Activated CD4-positive, alpha-beta T cell treated with anti-CD3 and anti-CD28 coated beads for 4 hours (primary cell): ENCODE measurements at regions not wholly inside any gene's neighbourhood (a gene's known extent, or its start where the extent isn't known, plus 50 kb on each side); places are given as distances from the start of the nearest gene placed in this dataset.

Experiments used
- DNase-seq, 2 donors: peaks; one replicate each; pipeline ENCODE4 v3.0.0-alpha.2; 2020

DNA sequence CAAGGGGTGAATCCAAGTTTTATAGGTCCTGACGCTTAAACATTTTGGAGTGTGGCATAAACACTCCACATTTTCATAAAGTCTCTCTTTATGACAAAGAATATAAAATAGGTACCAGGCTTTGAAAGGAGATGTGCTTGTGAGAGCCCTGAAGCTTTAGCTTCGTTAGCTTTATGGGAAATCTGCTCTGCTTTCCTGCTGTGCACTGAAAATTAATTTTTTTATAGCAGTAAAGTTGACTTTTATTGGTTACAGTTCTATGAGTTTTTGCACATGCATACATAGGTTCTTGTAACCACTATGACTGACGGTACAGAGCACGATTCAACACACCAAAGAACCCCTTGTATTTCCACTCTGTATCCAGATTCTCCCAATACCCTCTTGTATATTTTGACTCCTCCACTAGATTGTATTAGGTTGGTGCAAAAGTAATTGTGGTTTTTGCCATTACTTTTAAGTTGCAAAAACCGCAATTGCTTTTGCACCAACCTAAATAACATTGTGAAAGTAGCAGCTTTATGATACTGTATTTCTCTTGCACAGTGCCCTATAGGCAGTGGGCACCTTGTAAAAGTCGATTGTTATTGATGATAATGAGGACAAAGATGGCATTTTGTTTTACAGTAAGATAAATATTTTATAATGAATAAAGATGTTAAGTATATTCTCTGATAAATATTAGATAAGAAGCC lies 145.2 kb upstream of the AKIRIN2 start:
- no peak for DNase-seq

DNA sequence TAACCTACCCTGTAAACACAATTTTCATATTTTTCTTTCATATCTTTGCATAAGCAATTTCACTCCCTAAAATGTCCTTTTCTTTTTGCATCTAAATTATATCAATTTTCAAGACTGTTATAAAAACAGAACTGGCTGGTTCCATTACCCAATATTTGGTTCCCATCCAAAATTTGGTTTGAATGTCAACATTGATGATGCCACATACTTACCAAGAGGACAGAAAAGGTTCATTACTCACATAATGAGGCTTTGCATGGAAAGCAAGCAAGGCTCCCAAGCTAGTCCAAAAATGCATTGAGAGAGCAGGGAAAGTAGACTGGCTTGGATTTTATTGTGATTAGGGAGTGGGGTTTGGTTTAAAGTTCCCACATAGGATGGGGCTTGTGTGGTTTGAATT lies 144.4 kb upstream of the AKIRIN2 start:
- no peak for DNase-seq

DNA sequence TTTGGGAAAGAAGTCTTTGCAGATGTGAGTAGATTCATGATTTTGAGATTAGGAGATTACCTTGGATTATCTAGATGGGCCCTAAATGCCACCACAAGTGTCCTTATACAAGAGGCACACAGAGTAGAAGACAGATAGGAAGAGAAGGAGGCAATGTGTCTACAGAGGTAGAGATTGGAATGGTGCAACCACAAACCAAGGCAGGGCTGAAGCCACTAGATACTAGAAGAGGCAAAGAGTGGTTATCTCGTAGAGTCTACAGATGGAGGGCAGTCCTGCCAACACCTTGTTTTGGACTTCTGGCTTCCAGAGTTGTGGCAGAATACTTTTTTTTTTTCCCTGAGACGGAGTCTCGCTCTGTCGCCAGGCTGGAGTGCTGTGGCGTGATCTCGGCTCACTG lies 138.3 kb upstream of the AKIRIN2 start:
- no peak for DNase-seq

DNA sequence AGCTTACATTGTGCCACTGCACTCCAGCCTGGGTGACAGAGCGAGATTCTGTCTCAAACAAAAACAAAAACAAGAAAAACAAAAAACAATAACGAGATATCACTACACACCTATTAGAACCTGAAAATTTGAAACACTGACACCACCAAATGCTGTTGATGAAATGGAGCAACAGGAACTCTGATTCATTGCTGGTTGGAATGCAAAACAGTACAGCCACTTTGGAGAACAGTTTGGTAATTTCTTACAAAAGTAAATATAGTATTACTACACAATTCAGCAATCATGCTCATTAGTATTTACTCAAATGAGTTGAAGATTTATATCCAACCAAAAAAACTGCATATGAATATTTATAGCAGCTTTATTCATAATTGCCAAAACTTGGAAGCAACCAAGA lies 135.8 kb upstream of the AKIRIN2 start:
- no peak for DNase-seq

DNA sequence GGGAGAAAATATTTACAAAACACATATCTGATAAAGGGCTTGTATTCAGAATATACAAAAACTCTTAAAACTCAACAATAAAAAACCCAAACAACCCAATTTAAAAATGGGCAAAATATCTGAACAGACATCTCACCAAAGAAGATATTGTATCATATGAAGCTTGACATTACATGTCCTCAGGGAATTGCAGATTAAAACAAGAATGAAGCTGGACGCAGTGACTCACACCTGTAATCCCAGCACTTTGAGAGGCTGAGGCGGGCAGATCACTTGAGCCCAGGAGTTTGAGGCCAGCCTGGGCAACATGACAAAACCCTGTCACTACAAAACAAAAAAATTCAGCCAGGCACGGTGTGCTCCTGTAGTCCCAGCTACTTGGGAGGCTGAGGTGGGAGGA lies 135.4 kb upstream of the AKIRIN2 start:
- no peak for DNase-seq

DNA sequence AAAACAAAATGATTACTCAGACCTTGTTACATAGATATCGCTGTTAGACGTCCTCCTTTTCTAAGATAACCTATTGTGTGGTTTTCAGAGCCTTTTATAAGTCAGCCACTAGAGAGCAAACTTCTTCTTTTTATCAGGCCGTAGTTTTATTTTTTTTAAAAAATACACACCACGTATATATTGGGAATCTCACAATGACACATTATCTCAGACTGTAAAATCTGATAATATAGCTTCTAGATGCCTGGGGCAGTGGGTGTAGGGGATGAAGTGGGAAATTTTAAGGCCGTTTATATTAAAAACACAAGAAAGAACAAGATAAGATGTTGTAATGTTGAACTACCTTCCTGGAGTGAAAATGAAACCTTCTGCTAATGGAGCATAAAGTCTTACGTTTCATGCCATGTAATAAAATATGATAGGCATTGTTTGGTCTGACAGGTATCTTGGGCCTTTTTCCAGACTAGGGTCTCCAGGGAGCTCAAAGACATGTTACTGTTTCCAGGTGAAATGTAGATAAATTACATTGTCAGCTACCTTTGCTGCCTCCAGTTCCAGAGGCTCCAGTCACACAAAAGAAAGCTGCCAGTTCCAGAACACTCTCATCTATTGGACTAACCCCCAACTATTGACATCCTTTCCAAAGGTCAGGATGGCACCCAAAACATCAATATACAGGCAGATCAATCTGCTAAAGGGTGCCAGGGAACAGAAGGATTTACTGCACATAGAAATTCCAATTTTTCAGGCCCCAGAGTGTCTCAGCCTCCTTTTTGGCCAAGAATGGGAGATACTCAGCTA lies 130.2 kb upstream of the AKIRIN2 start:
- DNase-seq: no peak

DNA sequence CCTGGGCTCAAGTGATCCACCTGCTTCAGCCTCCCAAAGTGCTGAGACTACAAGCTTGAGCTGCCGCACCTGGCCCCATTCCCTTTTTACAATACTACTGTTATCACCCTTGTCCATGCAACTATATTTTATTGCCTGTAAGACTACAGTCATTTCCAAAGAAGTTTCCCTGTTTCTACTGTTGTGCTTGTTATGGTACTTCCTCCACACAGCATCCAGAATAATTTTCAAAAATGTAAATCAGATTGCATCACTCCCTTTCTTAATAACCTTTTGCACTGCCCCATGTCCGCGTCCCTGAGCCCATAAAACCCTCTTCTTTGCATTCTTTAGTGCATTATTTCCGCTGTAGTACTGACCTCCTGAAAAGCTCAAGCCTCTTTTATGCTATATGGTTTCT lies 128.9 kb upstream of the AKIRIN2 start:
- no peak for DNase-seq

DNA sequence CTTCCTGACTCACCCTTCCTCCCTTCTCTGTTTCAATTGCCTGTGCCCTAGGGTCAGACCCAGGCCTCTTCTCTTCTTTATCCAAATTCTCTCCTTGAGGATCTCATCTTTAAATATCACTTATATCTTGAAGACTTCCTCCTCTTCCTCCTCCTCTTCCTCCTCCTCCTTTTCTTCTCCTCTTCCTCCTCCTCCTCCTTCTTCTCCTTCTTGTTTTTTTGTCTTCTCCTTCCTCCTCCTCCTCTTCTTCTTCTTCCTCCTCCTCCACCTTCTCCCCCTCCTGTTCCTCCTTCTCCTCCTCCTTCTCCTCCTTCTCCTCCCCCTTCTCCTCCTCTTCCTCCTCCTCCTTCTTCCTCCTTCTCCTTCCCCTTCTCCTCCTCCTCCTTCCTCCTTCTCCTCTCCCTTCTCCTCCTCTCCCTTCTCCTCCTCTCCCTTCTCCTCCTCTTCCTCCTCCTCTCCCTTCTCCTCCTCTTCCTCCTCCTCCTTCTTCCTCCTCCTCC lies 127.6 kb upstream of the AKIRIN2 start:
- no peak for DNase-seq

DNA sequence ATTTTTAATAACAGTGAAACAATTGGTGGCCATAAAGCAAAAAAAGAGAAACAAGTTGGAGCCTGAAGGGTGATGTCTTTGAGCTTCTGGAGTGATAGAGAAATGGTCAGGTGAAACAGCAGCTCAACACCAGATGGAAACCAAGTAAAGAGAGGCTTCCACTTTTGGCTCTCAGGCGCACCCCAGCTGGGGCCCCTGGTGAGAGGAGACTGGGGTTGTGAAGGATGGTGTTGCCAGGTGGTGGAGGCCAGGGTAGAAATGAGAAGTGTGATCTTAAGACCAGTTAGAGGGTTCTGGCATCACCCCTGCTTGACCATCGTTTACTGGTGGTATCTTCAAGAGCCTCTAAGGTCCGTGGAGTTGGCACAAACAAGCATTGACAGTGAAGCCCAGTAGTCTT lies 126.0 kb upstream of the AKIRIN2 start:
- DNase-seq: no peak

DNA sequence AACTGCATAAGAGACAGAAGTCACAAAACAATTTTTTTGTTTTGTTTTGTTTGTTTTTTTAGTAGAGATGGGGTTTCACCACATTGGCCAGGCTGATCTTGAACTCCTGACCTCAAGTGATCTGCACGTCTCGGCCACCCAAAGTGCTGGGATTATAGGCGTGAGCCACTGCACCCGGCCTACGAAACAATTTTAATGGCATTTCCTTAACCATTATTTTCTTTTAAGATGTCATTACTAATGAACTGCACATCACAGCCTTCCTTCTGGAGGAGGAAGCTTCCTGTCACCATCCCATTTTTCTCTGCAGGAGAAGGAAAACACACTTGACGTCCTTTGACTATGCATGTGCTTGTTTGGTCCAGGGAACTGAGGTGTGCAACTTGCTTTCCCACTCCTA lies 125.3 kb upstream of the AKIRIN2 start:
- DNase-seq: no peak

DNA sequence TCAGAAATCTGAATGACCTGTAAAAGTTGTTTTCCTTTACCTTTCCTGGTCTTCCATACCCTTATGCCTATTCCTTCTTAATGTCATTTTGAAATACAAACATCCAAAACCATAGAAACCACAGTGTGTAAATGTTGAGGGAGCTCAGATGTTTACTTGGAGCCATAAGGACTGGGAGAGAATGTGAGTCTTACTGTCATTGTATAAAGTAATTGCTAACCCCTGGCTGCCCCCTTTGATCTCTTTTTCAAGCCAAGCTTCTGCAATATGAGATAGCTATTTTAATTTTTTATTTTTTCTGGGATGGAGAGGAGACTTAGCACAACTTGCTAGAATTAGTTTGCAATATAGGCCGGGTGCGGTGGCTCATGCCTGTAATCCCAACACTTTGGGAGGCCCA lies 124.4 kb upstream of the AKIRIN2 start:
- DNase-seq: no peak

DNA sequence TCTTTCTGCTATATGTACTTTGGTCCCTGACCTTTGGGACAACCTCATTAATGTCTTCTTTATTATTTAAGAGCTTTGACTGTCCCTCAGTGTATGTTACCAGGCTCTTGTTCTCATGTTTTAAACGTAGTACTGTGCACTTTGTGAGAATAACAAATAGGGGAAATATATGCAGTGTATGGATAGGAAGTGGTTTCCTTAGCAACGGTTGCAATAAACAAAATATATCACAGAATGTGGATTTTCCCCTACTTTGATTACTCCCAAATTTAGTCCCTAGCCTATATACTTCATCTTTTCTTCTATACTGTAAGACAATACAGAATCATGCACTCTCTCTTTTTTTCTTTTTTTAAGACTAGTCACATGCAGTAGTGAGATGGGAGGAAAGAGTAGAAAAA lies 123.8 kb upstream of the AKIRIN2 start:
- DNase-seq: no peak

DNA sequence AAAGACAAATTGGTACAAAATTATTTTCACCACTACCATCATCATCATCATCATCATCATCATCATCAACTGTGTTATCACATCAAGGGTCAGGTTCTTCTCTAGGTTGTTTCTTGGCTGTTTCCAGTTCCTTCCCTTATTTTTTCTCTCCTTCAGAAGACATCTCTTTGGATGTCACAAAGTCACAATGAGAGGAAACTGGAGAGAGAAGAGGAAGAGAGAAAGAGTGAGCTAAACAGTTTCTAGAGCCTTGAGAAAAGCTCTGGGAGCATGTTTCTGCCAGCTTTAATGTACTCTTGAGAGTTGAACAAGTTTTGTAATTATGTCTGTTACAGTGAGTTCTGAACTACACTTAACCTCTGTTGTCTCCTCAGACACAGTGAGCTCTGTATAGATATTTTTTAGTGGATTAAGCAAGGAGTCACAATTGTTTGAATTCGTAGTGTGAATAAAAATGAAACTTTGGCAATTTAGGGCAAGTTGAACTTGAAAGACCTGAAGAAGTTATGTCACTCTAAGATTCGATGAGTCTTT lies 123.0 kb upstream of the AKIRIN2 start:
- DNase-seq: no peak

DNA sequence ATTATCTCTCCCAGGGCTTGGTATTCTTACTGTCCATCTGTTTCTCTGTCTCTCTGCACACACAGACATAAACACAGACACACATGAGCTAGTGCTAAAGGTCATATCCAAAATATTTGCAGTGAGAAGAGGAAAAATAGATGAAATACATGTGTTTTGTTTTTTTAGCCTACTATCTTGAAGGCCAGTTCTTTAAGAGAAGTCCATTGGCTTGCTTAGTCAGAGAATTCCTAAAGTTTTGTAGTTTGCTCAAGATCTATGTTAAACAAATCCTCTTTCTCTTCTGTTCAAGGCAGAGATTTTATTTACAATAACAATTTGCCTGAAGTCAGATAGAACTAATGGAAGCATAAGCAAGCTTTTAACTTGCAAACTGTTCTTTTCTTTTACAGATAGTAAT lies 120.0 kb upstream of the AKIRIN2 start:
- no peak for DNase-seq

DNA sequence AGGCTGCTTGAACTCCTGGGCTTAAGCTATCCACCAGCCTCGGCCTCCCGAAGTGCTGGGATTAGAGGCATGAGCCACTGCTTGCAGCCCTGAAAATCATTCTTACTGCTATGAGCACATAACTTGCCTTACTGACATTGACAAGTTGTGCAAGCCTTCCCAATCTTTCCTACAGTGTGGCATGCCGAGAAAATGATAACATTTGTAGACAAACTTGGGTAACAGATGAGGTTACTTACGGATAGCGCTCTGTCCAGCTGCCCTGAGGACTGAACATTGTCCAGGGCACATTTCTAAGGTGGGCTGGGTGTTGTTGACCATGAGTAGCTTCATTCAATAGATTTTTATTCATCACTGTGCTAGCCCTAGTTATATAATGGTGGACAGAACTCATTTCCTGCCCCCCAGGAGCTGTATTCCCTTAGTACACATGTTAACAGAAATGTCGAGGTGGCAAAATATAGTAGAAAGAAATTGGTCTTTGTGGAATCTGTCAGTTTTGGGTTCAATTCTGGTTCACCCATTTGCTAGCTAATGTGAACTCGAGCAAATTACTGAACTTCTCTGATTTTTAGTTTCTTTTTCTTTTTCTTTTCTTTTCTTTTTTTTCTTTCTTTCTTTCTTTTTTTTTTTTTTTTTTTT lies 118.4 kb upstream of the AKIRIN2 start:
- DNase-seq: no peak

DNA sequence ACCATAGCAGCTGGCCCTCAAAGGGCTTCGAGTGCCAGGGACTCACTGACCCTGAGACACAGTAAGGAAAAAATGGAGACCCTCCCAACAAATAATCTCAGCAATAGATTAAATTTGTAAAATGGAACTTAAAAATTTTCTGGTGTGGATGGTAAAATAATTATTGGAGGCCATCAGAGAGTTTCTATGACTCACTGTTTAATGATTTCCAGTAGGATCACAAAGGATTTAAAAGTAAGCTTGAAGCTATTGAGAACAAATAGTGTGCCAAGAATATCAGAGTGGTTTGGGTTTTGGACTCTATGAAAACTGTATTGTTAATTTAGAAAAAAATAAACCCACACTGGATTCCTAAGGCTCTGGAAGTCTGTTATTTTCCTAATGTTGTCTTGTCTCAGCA lies 115.2 kb upstream of the AKIRIN2 start:
- DNase-seq: no peak

DNA sequence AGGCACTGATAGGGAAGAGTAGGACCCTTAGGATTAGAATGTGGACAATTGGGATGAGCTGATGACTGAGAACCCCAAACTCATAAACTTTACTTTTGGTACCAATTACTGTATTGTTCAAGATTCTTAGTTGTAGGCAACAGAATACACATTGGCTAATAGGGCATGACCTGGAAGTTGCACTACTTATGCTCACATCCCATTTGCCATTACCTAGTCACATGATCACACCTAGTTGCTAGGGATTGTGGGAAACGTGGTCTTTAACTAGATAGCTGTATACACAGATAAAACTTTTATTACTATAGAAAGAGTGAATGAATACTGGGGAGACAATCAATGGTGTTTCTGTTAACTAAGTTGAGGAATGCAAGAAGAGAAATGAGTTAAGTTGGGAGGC lies 113.4 kb upstream of the AKIRIN2 start:
- no peak for DNase-seq

DNA sequence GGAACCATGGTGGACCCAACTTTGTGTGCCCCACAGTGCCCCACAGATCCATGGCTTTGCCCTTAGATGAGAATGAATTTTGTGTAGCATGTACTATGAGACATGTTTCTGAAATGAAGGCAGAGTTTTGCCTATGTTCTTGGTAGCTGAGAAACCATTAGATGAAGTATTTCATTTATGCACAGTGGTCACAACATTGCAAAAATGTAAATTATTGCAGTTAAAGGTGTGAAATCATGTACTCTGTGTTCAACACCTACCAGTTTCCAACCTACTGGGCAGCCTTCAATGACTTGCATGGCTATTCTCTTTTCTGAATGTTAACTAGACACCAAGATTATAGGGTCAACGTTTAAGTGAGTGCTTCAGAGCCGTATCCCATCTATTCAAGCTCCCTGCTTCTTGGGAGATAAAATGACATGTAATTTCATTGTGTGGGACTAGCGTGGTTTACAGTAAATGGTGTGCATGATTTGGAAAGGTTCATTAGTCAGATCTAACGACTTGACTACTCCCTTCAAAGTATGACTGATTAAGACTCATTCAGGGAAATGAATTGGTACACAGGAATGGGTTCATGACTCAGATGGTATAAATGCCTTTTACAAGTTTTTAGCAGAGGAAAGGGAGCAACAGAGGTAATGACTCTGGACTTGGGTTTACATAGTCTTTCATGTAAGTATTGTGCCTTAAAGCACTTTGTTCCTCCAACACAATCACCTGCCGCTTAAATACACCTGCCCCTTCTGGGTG lies 106.1 kb upstream of the AKIRIN2 start:
- no peak for DNase-seq

DNA sequence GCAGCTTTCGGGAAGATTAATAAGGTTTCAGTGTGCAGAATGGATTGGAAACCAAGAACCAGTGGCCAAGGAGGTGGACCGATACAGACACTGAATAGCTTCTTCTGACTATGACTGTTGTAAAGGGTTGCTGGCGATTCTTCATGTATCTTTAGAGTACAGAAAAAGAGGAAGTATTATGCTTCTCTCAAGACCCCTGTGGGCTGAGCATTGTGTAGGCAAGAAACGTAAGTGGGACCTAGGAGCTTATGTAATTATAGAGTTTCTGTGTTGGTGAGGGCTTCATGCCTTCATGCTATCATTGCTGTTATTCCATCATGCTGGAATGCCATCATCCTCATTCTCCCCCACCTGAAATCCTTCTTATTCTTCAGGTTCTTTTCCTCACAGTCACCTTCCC lies 105.4 kb upstream of the AKIRIN2 start:
- no peak for DNase-seq

DNA sequence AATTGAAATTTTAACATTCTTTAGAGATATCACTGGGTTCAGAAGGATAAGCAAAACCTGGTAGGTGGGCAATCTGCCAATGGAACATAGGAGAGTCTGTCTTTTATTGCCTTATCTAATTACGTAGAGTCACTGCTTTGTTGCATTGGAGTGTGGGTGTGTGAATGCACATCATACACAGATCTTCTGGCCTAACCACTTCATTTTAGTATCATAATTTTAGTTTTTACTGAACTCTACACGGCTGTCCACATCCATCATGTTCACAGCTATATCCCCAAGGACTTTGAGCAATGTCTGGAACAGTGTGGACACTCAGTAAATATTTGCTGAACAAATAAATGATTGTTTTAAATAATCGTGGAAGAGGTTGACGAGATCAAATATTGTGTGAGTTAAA lies 104.6 kb upstream of the AKIRIN2 start:
- no peak for DNase-seq

DNA sequence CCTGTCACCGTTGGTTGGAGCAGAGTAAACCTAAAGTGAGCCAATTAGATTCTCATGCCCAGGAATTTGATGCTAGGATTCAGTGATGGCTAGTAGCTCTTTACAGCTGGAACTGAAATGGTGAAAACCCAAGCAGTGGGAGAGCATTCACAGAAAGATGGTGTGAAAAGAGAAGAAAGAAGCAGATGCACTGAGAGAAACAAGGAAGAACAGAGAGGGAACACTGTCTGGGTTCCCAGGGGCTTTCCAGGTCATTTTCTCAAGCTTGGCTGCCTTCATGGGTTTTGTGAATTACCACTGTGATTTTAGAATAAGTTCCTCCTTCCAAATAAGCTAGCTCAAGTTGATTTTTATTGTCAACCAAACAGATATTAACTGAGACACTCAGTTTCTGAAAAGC lies 104.1 kb upstream of the AKIRIN2 start:
- no peak for DNase-seq

DNA sequence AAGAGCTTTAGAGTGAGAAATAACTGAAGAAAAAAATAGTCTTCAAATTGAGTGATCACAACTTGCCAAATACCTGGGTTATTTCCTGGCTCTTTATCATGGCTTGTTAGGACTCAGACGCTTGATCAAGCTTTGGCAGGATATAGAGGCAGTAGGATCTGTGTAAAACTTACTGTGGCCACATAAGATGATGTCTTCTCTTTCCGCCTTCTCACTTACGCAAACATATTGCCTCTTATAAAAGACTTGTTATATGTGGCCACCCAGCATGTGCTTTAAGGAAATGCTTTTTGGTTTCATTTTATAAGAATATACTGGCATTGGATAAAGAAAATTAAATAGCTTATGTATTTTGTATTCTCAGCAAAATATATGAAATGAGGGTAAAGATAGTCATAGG lies 101.8 kb upstream of the AKIRIN2 start:
- DNase-seq: no peak

DNA sequence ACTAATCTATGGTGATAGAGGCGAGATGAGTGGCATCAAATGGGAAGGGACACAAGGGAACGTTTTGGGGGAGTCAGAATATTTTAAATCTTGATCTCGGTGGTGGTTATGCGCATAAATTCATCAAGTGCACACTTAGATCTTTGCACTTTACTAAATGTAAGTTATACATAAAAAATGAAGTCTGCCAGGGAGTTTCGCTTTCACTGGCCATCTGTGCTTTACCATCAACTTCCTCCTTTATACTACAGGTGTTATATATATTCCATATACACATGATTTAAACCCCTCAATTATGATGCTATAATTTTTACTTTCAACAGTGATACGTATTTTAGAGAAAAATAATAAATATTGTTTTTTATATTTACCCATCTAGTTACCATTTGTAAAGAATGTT lies 97.6 kb upstream of the AKIRIN2 start:
- no peak for DNase-seq
